Activated CD4-positive, alpha-beta T cell treated with anti-CD3 and anti-CD28 coated beads, Interleukin-2, amount 10 ng/mL, durations not matched to agents 7 days and 5 days (primary cell): ENCODE measurements at regions not wholly inside any gene's neighbourhood (a gene's known extent, or its start where the extent isn't known, plus 50 kb on each side); places are given as distances from the start of the nearest gene placed in this dataset.

ENCODE experiments used
- CTCF ChIA-PET: fragments of 350-600 bp; sonication (Branson Sonifier 250); formaldehyde crosslinking; loops from one replicate; lab custom pipeline; 2021; ENCODE audit warnings: antibody characterized with exemption; lab: Charles Lee
- POLR2A ChIA-PET: fragments of 350-600 bp; sonication (Branson Sonifier 250); formaldehyde crosslinking; loops from one replicate; lab custom pipeline; 2021; ENCODE audit warnings: antibody characterized with exemption; lab: Charles Lee
- DNase-seq: peaks from one replicate; pipeline ENCODE4 v3.0.0-alpha.2; 2020
- H3K27ac Mint-ChIP-seq: one replicate; pipeline ENCODE4 v1.8.0; 2021; ENCODE audit warnings: mild to moderate bottlenecking, moderate library complexity, mixed read lengths
- H3K27me3 Mint-ChIP-seq: one replicate; pipeline ENCODE4 v1.8.0; 2021; ENCODE audit warnings: mixed read lengths
- H3K36me3 Mint-ChIP-seq: one replicate; pipeline ENCODE4 v1.8.0; 2021; ENCODE audit warnings: low read depth, mixed read lengths
- H3K4me1 Mint-ChIP-seq: one replicate; pipeline ENCODE4 v1.8.0; 2021; ENCODE audit warnings: mixed read lengths
- H3K4me3 Mint-ChIP-seq: one replicate; pipeline ENCODE4 v1.8.0; 2021; ENCODE audit warnings: mild to moderate bottlenecking, moderate library complexity, mixed read lengths
- H3K9me3 Mint-ChIP-seq: one replicate; pipeline ENCODE4 v1.8.0; 2021; ENCODE audit warnings: mixed read lengths

DNA sequence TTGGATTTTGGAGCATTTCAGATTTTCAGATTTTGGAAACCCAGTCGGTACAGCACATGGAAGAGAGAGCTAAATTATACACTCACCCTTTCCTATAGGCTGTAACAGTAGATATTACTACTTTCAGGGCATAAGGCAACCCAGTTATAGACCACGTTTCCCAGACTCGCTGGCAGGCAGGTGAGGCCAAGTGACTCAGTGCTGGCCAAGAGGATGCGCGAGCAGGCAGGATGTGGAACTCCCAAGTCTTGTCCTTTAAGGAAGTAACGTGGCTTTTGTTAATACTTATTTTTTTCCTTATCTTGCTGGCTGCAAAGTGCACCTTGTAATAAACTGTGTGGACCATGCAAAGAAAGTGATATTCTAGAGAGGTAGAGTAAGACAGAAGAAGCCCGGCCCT, 1160.1 kb downstream of the GATA3 start:
- Mint-ChIP-seq H3K36me3 (no peaks in the 10 kb centered on the region), H3K4me1 (no peaks in the 10 kb centered on the region), H3K27me3 (no peaks in the 10 kb centered on the region), H3K9me3 (no peaks in the 10 kb centered on the region), H3K4me3 (no peak overlapping the region), H3K27ac (no peak overlapping the region)
- no peak for DNase-seq
- POLR2A ChIA-PET: no interaction called here
- CTCF ChIA-PET: no interaction called here

DNA sequence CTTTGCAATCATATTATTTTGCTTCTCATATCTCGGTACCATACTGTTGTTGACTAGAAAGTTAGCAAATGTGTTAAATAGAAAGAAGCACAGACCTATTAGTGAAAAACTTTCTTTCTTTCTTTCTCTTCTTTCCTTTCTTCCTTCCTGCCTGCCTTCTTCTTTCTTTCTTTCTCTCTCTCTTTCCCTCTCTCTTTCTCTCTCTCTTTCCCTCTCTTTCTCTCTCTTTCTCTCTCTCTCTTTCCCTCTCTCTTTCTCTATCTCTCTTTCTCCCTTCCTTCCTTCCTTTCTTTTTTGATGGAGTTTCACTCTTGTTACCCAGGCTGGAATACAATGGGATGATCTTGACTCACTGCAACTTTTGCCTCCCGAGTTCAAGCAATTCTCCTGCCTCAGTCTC, 1160.6 kb downstream of the GATA3 start:
- Mint-ChIP-seq H3K36me3 (no peaks in the 10 kb centered on the region), H3K4me3 (no peak overlapping the region), H3K27ac (no peak overlapping the region), H3K9me3 (no peaks in the 10 kb centered on the region), H3K27me3 (no peaks in the 10 kb centered on the region), H3K4me1 (no peaks in the 10 kb centered on the region)
- ChIA-PET CTCF (no interaction called here), POLR2A (no interaction called here)
- DNase-seq: no peak

DNA sequence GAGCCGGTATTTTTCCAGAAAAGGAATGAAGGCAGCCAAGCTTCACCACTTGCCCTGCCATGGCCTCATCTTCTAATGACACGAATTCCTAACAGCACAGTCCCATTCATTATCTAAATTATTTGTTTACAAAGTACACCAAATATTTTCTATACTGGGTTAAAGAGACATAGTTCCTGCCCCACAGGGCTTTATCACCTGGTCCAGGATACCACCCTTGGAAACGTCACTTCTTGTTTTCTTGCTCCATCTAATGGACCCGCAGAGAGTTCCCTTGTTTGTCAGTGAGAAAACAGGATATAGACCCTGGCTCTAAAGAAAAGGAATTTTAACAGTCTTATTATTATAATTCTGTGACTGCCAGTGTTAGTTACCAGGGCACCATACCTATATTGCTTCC, 1165.4 kb downstream of the GATA3 start:
- H3K27ac Mint-ChIP-seq: no peak overlapping the region
- no peaks in the 10 kb centered on the region for H3K4me1 Mint-ChIP-seq
- H3K27me3 Mint-ChIP-seq: peaks cover 3% of the 10 kb centered on the region
- no peaks in the 10 kb centered on the region for H3K36me3 Mint-ChIP-seq
- POLR2A ChIA-PET: no interaction called here
- DNase-seq: no peak
- no peaks in the 10 kb centered on the region for H3K9me3 Mint-ChIP-seq
- no peak overlapping the region for H3K4me3 Mint-ChIP-seq
- CTCF ChIA-PET: no interaction called here

DNA sequence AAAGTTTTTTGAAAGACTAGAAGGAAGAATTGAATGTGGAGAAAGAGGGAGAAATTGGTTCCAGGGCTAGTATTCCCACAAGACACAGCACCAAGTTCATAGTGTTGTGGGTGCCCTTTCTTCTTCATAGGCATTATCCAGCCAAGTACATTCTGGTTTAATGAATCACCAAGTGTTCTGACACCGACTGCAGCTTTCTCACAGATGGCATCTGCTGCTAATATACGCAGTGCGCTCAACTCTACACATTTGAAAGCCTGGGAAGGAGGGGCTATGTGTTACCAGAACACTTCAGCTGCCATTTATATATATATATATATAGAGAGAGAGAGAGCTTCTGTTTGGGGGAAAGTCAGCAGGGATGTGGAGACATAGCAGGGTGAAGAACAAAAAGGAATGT, 1168.4 kb downstream of the GATA3 start:
- Mint-ChIP-seq H3K27me3 (peaks cover 6% of the 10 kb centered on the region), H3K9me3 (no peaks in the 10 kb centered on the region), H3K4me1 (no peaks in the 10 kb centered on the region), H3K4me3 (no peak overlapping the region), H3K27ac (no peak overlapping the region), H3K36me3 (no peaks in the 10 kb centered on the region)
- CTCF ChIA-PET: interaction anchor here (1.2 kb wide), 1 partner anchor 14 kb away, joined by 3 read pairs; no protein-coding TSS in a partner anchor
- no peak for DNase-seq
- POLR2A ChIA-PET: no interaction called here

DNA sequence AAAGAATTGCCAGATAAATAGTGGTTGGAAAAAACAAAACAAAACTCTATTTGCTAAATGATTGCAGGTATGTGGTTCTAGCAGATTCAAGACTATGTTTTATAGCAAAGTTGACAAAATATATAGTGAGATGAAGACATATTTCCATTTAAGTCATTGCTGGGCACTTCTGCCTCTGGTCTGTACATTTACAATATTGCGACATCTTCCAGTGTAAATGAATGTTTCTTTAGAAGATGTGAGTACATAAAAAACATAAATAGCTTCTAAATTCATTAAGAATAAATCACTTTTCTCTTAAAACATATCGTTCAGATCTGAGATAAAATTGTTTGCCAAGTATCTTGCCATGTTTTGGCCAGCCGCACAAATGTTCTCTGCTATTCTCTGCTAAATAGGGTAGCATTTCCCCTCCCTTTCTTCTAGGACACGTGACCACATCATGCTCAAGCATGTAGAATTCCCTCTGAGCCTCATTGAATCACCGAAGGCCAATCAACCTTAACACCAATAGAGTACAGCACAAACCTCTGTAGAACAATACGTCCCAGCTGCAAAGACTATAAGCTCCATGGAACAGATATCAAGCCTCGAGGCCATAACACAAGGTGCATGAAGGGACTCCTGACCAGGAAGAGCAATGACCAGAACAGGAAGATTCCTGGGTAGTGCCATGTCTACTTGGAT, 1173.3 kb downstream of the GATA3 start:
- Mint-ChIP-seq H3K9me3 (no peaks in the 10 kb centered on the region), H3K27ac (no peak overlapping the region), H3K4me3 (no peak overlapping the region), H3K4me1 (peaks cover 10% of the 10 kb centered on the region), H3K36me3 (no peaks in the 10 kb centered on the region), H3K27me3 (peaks cover 33% of the 10 kb centered on the region)
- no peak for DNase-seq
- ChIA-PET CTCF (no interaction called here), POLR2A (no interaction called here)

DNA sequence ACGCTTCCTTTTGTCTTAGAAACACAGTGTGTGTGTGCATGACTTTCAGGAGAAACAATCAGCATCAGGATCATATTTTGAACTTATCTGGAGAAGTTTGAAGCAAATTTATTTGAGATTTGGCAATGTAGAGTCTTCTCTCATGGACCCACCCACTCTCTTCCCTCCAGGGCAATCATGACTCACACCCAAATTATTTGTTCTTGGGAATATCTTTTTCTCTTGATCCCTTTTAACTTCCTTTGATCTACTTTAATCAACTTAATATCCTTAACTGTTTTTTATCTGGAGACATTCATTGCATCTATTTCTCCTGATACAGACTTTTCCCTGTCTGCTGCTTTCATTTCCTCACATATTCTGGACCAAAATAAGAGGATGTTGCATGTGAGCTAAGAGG, 1174.3 kb downstream of the GATA3 start:
- Mint-ChIP-seq H3K27me3 (peaks cover 35% of the 10 kb centered on the region), H3K9me3 (no peaks in the 10 kb centered on the region), H3K4me1 (peaks cover 10% of the 10 kb centered on the region), H3K4me3 (no peak overlapping the region), H3K36me3 (no peaks in the 10 kb centered on the region), H3K27ac (no peak overlapping the region)
- ChIA-PET CTCF (no interaction called here), POLR2A (no interaction called here)
- DNase-seq: no peak

DNA sequence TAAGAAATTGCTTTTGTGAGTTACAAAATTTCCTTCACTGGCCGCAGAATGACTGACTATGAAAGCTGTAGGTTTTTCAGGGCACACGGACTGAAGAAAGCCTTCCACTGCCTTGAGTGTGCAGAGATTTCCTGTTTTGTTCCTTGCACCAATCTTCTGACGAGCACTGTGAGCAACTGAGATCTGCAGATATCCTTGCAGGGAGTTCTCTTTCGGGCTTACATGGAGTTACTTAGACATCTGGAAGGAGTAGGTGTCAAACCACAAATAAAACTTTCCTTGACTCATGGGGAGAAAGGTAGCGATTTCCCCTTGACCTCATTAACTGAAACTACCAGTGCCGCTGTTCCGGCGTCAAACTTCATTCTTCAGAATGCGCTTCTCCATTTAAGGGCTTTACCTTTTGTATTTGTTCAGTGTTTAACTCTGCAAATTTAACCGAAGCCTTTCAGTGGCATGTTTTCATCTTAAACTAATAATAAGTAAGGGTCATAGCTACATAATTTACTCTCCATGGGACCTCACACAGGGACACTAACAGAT, 1175.3 kb downstream of the GATA3 start:
- H3K4me3 Mint-ChIP-seq: peak overlapping the region; percentile 50
- peaks cover 10% of the 10 kb centered on the region for H3K4me1 Mint-ChIP-seq
- peaks cover 32% of the 10 kb centered on the region for H3K27me3 Mint-ChIP-seq
- ChIA-PET POLR2A (no interaction called here), CTCF (interaction anchor here (0.6 kb wide), 1 partner anchor 28 kb away, joined by 3 read pairs; no protein-coding TSS in a partner anchor)
- no peak for DNase-seq
- no peaks in the 10 kb centered on the region for H3K36me3 Mint-ChIP-seq
- no peaks in the 10 kb centered on the region for H3K9me3 Mint-ChIP-seq
- no peak overlapping the region for H3K27ac Mint-ChIP-seq

DNA sequence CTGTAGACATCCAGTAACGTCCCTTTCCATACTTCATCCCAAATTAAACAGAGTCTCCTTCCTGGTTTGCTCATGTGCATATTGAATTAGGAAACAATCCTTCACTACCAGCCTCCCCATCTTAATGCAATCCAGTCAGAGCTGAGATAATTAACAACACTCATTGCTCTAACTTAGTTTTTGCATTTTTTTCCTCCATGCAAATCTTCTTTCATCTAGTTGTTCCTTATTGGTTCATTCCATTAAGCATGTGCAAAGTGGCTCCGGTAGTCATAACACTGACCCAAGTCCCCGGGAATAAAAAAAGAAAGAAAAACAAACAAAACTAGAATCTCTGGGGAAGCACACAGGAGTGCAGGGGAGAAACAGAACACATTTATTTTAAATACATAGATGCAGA, 1176.1 kb downstream of the GATA3 start:
- H3K4me3 Mint-ChIP-seq: no peak overlapping the region
- CTCF ChIA-PET: no interaction called here
- no peaks in the 10 kb centered on the region for H3K36me3 Mint-ChIP-seq
- H3K27ac Mint-ChIP-seq: no peak overlapping the region
- peaks cover 32% of the 10 kb centered on the region for H3K27me3 Mint-ChIP-seq
- peaks cover 10% of the 10 kb centered on the region for H3K4me1 Mint-ChIP-seq
- H3K9me3 Mint-ChIP-seq: no peaks in the 10 kb centered on the region
- DNase-seq: no peak
- POLR2A ChIA-PET: no interaction called here

DNA sequence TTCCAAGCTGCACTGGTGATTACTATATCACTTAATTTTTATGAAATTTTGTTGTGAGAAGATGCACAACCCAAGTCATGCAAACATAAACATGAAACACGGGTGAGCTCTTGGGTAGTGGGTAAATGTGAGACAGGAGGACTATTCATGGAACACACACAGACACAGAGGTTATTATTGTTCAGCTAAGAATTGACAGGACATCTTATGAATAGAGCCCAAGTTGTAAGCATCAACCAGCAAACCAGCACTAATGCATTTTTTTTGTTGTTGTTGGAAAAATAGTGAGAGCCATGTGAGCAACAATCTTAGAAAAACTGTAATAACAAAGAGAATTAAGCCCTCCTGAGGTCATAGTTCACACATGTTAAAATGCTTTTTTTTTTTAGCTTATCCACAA, 1179.7 kb downstream of the GATA3 start:
- no peaks in the 10 kb centered on the region for H3K9me3 Mint-ChIP-seq
- no peak for DNase-seq
- no peak overlapping the region for H3K4me3 Mint-ChIP-seq
- H3K27me3 Mint-ChIP-seq: peaks cover 26% of the 10 kb centered on the region
- no peaks in the 10 kb centered on the region for H3K36me3 Mint-ChIP-seq
- CTCF ChIA-PET: no interaction called here
- H3K27ac Mint-ChIP-seq: no peak overlapping the region
- H3K4me1 Mint-ChIP-seq: peaks cover 10% of the 10 kb centered on the region
- POLR2A ChIA-PET: no interaction called here

DNA sequence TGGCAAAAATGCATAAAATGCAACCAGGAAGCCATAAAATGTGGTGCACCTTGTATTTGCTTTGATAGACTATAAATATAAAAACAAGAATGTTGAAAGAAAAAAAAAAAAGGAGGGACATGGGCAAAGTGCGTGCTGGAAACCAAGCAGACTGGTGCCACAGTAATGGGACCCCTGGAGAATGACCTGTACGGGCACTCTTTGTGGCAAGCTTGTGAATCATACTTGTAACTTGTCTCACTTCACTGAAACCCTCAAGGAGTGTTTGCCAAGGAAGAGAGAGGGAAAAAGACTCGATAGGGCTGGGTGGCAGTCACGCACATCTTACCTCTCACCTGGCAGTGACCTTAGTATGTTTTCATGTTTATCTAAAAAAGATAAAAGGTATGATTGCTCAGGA, 1183.6 kb downstream of the GATA3 start:
- DNase-seq: no peak
- ChIA-PET POLR2A (no interaction called here), CTCF (interaction anchor here (1.0 kb wide), 1 partner anchor 19 kb away, joined by 3 read pairs; no protein-coding TSS in a partner anchor)
- Mint-ChIP-seq H3K36me3 (no peaks in the 10 kb centered on the region), H3K27me3 (peaks cover 3% of the 10 kb centered on the region), H3K4me3 (no peak overlapping the region), H3K9me3 (no peaks in the 10 kb centered on the region), H3K27ac (no peak overlapping the region), H3K4me1 (no peaks in the 10 kb centered on the region)

DNA sequence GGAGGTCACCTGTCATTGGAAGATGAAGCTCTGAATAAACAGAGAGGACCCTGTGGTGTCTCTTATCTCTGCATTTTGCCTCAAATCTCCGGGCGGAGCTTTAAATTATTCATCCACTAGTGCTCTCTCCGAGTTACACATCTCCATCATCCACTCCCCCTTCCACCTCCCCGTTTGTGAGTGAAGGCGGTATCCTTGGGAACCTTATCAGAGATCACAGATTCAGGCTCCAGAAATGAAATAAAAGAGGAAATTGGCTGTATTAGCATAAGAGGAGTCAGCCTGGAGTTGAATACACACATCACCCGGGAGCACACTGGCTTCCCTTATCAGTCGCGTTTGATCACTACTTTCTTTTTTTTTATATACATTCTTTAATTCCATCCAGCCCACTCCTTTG, 1184.8 kb downstream of the GATA3 start:
- Mint-ChIP-seq H3K27ac (no peak overlapping the region), H3K4me1 (no peaks in the 10 kb centered on the region), H3K27me3 (peaks cover 2% of the 10 kb centered on the region)

DNA sequence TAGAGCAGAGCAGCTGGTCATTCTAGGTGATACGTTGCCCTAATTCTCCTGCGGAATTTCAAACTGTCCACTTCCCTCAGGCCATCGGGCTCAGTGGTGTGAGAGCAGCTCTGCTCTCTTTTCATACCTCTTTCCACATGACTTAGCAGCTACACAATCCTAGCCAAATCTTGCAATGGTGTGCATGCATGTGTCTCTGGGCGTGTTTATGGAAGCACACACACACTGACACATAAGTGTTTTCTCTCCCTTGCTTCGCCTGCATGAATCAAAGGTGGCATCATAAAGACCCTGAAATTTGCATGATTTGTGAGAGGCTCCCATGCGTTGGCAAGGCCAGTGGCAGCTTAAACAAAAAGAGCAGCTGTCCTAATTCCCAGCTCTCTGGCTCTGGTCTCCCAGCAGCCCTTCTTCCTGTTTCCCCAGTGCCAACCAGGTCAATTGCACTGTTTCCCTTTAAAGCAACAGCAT, 1189.5 kb downstream of the GATA3 start:
- Mint-ChIP-seq H3K36me3 (no peaks in the 10 kb centered on the region), H3K27me3 (peaks cover 6% of the 10 kb centered on the region), H3K27ac (no peak overlapping the region), H3K9me3 (no peaks in the 10 kb centered on the region), H3K4me1 (no peaks in the 10 kb centered on the region), H3K4me3 (no peak overlapping the region)
- DNase-seq: no peak
- CTCF ChIA-PET: no interaction called here
- POLR2A ChIA-PET: no interaction called here

More for the DNA sequence above, 1184.8 kb downstream of the GATA3 start:
- ChIA-PET POLR2A (no interaction called here), CTCF (no interaction called here)
- Mint-ChIP-seq H3K9me3 (no peaks in the 10 kb centered on the region), H3K36me3 (no peaks in the 10 kb centered on the region), H3K4me3 (no peak overlapping the region)
- no peak for DNase-seq

DNA sequence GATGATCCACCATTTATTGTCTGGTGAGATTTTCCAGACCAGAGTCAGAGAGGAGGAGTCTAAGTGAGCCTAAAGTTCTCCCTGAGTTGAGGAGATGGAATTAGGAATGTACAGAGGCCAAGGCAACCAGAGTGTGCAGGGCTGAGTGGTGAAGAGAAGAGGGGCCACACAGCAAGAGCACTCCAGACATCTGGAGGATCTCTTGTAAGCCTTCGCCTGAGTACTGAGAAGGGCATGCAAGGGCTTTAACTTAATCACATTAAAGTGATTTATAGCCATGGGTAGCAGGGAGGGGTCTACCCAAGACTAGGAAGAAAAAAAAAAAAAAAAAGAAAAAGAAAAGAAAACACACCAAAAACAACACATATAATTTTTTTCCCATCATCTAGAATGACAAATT, 1190.4 kb downstream of the GATA3 start:
- CTCF ChIA-PET: no interaction called here
- no peaks in the 10 kb centered on the region for H3K9me3 Mint-ChIP-seq
- H3K36me3 Mint-ChIP-seq: no peaks in the 10 kb centered on the region
- H3K27ac Mint-ChIP-seq: no peak overlapping the region
- no peak for DNase-seq
- no peaks in the 10 kb centered on the region for H3K4me1 Mint-ChIP-seq
- H3K4me3 Mint-ChIP-seq: no peak overlapping the region
- H3K27me3 Mint-ChIP-seq: peaks cover 8% of the 10 kb centered on the region
- POLR2A ChIA-PET: no interaction called here

DNA sequence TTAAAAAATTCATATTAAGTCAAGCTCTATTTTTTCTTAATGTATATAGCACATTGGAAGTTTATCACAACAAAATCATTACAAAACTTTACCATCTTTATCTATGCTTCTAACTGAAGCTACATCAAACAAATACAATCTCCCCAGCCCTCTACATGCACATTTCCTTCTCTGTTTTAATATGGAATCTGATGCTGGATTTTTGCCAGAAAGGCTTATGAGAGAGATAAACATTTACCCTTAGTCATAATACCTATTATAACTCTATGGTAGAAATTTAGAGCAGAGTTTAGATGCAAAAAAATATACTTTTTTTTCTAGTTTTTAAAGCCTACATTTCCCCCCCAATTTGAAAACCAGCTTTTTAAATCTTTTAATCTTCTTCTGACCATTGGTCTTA, 1198.6 kb downstream of the GATA3 start:
- Mint-ChIP-seq H3K4me1 (no peaks in the 10 kb centered on the region), H3K9me3 (no peaks in the 10 kb centered on the region), H3K27me3 (peaks cover 17% of the 10 kb centered on the region), H3K4me3 (no peak overlapping the region), H3K27ac (no peak overlapping the region), H3K36me3 (no peaks in the 10 kb centered on the region)
- DNase-seq: no peak
- POLR2A ChIA-PET: no interaction called here
- CTCF ChIA-PET: no interaction called here
